Loucy (cell line): ENCODE measurements at regions not wholly inside any gene's neighbourhood (a gene's known extent, or its start where the extent isn't known, plus 50 kb on each side); places are given as distances from the start of the nearest gene placed in this dataset.

Experiments used
- H2AFZ ChIP-seq: fragments of 200-600 bp; sonication (generic); 2 replicates; pipeline ENCODE4 v1.6.0; 2016; ENCODE audit warnings: antibody characterized with exemption, mild to moderate bottlenecking, low read length, moderate library complexity
- H3F3A ChIP-seq: fragments of 200-600 bp; 2 replicates; pipeline ENCODE4 v1.6.0; 2016; ENCODE audit warnings: antibody characterized with exemption, low read depth, mild to moderate bottlenecking
- H3K27me3 ChIP-seq: fragments of 200-600 bp; sonication (generic); 2 replicates; pipeline ENCODE4 v1.6.1; 2014; ENCODE audit warnings: low read length, mild to moderate bottlenecking; ENCODE audit not compliant: insufficient read depth, poor library complexity, severe bottlenecking
- H3K36me3 ChIP-seq: fragments of 200-600 bp; sonication (generic); 2 replicates; pipeline ENCODE4 v1.6.1; 2016; ENCODE audit warnings: low read length; ENCODE audit not compliant: insufficient read depth
- H3K4me1 ChIP-seq: fragments of 200-600 bp; sonication (generic); 2 replicates; pipeline ENCODE4 v1.5.1; 2014; ENCODE audit warnings: low read length, mild to moderate bottlenecking; ENCODE audit not compliant: insufficient read depth, poor library complexity, severe bottlenecking
- H3K4me2 ChIP-seq: fragments of 200-600 bp; sonication (generic); 2 replicates; pipeline ENCODE4 v1.6.0; 2014; ENCODE audit warnings: antibody characterized with exemption, low read length, low read depth, mild to moderate bottlenecking; ENCODE audit not compliant: poor library complexity, severe bottlenecking
- H3K4me3 ChIP-seq: fragments of 200-600 bp; sonication (generic); 2 replicates; pipeline ENCODE4 v1.5.1; 2014; ENCODE audit warnings: low read length, mild to moderate bottlenecking, mixed read lengths; ENCODE audit not compliant: poor library complexity, severe bottlenecking
- H3K79me2 ChIP-seq: fragments of 200-600 bp; sonication (generic); 2 replicates; pipeline ENCODE4 v1.6.1; 2014; ENCODE audit warnings: low read length; ENCODE audit not compliant: insufficient read depth
- H3K9ac ChIP-seq: fragments of 200-600 bp; sonication (generic); 2 replicates; pipeline ENCODE4 v1.6.0; 2014; ENCODE audit warnings: mild to moderate bottlenecking, low read depth, low read length, moderate library complexity; ENCODE audit not compliant: poor library complexity, severe bottlenecking
- H3K9me2 ChIP-seq: fragments of 200-600 bp; sonication (generic); replicated peaks from 2 replicates; pipeline ENCODE4 v1.6.1; 2016; ENCODE audit warnings: low read depth, low read length, mixed read lengths
- H3K9me3 ChIP-seq: fragments of 200-600 bp; sonication (generic); 2 replicates; pipeline ENCODE4 v1.6.1; 2014; ENCODE audit warnings: mild to moderate bottlenecking, antibody characterized with exemption, low read length, low read depth; ENCODE audit not compliant: insufficient read depth
- H4K20me1 ChIP-seq: fragments of 200-600 bp; sonication (generic); 2 replicates; pipeline ENCODE4 v1.6.0; 2014; ENCODE audit warnings: antibody characterized with exemption, low read length, mild to moderate bottlenecking; ENCODE audit not compliant: insufficient read depth, poor library complexity, severe bottlenecking
- CTCF ChIP-seq: fragments of 200-600 bp; sonication (generic); conservative IDR thresholded peaks from 2 replicates; pipeline ENCODE4 v1.5.1; 2014; ENCODE audit warnings: mild to moderate bottlenecking, antibody characterized with exemption, low read length
- EZH2phosphoT487 ChIP-seq: fragments of 200-600 bp; IDR thresholded peaks from 2 replicates; pipeline ENCODE4 v1.6.1; 2018; ENCODE audit warnings: antibody characterized with exemption, mild to moderate bottlenecking, moderate library complexity, borderline replicate concordance

- Histone ChIP-seq H3K4me1 (no peaks in the 10 kb centered on the region), H3K9me2 (no peaks in the 10 kb centered on the region), H3K4me3 (no peak overlapping the region), H3K4me2 (no peak overlapping the region), H3K79me2 (no peaks in the 10 kb centered on the region), H2AFZ (no peak overlapping the region), H3F3A (no peaks in the 10 kb centered on the region), H3K9ac (no peak overlapping the region), H3K36me3 (no peaks in the 10 kb centered on the region), H3K9me3 (no peaks in the 10 kb centered on the region), H3K27me3 (no peaks in the 10 kb centered on the region), H4K20me1 (no peaks in the 10 kb centered on the region)
- TF ChIP-seq EZH2phosphoT487, result no peak
Observed at GRCh38 chr12:124098101-124098757, 125.2 kb downstream of the ZNF664 start.

GRCh38 chr12:124098887-124099286 is 125.9 kb downstream of the ZNF664 start:
- no peak overlapping the region for H2AFZ ChIP-seq
- no peaks in the 10 kb centered on the region for H3K9me2 ChIP-seq
- H3K36me3 ChIP-seq, result no peaks in the 10 kb centered on the region
- no peaks in the 10 kb centered on the region for H3K4me1 ChIP-seq
- no peak overlapping the region for H3K4me3 ChIP-seq
- no peaks in the 10 kb centered on the region for H3K9me3 ChIP-seq
- no peak overlapping the region for H3K9ac ChIP-seq
- H4K20me1 ChIP-seq, result no peaks in the 10 kb centered on the region
- TF ChIP-seq CTCF (no peak), EZH2phosphoT487 (no peak)
- no peaks in the 10 kb centered on the region for H3K27me3 ChIP-seq
- no peaks in the 10 kb centered on the region for H3K79me2 ChIP-seq
- no peak overlapping the region for H3K4me2 ChIP-seq
- no peaks in the 10 kb centered on the region for H3F3A ChIP-seq

GRCh38 chr12:124099661-124100060 is 126.6 kb downstream of the ZNF664 start:
- no peak overlapping the region for H3K4me3 ChIP-seq
- no peaks in the 10 kb centered on the region for H3K9me2 ChIP-seq
- no peak overlapping the region for H3K9ac ChIP-seq
- H3K4me2 ChIP-seq, result no peak overlapping the region
- H3F3A ChIP-seq, result no peaks in the 10 kb centered on the region
- no peak for TF ChIP-seq EZH2phosphoT487
- no peak for TF ChIP-seq CTCF
- H3K27me3 ChIP-seq, result no peaks in the 10 kb centered on the region
- no peaks in the 10 kb centered on the region for H3K9me3 ChIP-seq
- no peaks in the 10 kb centered on the region for H3K79me2 ChIP-seq
- no peaks in the 10 kb centered on the region for H4K20me1 ChIP-seq
- no peaks in the 10 kb centered on the region for H3K4me1 ChIP-seq
- no peaks in the 10 kb centered on the region for H3K36me3 ChIP-seq
- no peak overlapping the region for H2AFZ ChIP-seq
